ENCODE measurements at regions not wholly inside any gene's neighbourhood (a gene's known extent, or its start where the extent isn't known, plus 50 kb on each side); places are given as distances from the start of the nearest gene placed in this dataset.

GRCh38 chr12:72774023-72774422, 501.9 kb downstream of the TRHDE start:
- H3K9me3 Mint-ChIP-seq = no peaks in the 10 kb centered on the region; a peak in 1 of 5 replicates
- no peak for DNase-seq
- Histone ChIP-seq H4K20me1 (ENCODE audit: control insufficient read depth, insufficient read depth, insufficient read length) (no peaks in the 10 kb centered on the region), H4K8ac (replicated peaks; ENCODE audit: insufficient read length, low read depth, low read length) (no peak overlapping the region), H3K4ac (ENCODE audit: low read depth, low read length) (no peak overlapping the region), H3K4me1 (ENCODE audit: insufficient read depth, low read length) (no peaks in the 10 kb centered on the region), H3K18ac (ENCODE audit: insufficient read length, low read depth, low read length) (no peak overlapping the region), H3K4me2 (ENCODE audit: insufficient read depth, insufficient read length, low read length) (no peak overlapping the region), H2BK12ac (ENCODE audit: insufficient read length, low read depth, low read length) (no peak overlapping the region), H3K14ac (ENCODE audit: insufficient read depth, low read length) (no peak overlapping the region), H4K5ac (ENCODE audit: insufficient read length, low read depth, low read length) (no peak overlapping the region), H2BK20ac (ENCODE audit: low read depth, low read length, poor library complexity, severe bottlenecking) (no peak overlapping the region), H3K56ac (ENCODE audit: insufficient read length, low read depth, low read length) (no peak overlapping the region), H2BK15ac (ENCODE audit: low read depth, low read length) (no peak overlapping the region), H2BK5ac (ENCODE audit: insufficient read length, low read length) (no peak overlapping the region), H2AFZ (ENCODE audit: low read length) (no peak overlapping the region), H3K27ac (ENCODE audit: insufficient read length, low read depth, low read length) (no peak overlapping the region), H2BK120ac (ENCODE audit: low read depth, low read length, poor library complexity, severe bottlenecking) (no peak overlapping the region), H3K23me2 (ENCODE audit: insufficient read length, low read depth, low read length, poor library complexity, severe bottlenecking) (no peaks in the 10 kb centered on the region), H3K23ac (ENCODE audit: insufficient read length, low read depth, low read length) (no peak overlapping the region), H3K9me3 (ENCODE audit: control insufficient read depth, low read depth, low read length) (no peaks in the 10 kb centered on the region), H3T11ph (ENCODE audit: low read length) (no peak overlapping the region), H4K91ac (ENCODE audit: insufficient read length, low read depth, low read length) (no peak overlapping the region), H3K79me2 (ENCODE audit: insufficient read depth, low read length) (no peaks in the 10 kb centered on the region), H3K27me3 (ENCODE audit: insufficient read depth, low read length) (no peaks in the 10 kb centered on the region), H3K9ac (ENCODE audit: extremely low read depth, insufficient read length, low read length) (no peak overlapping the region), H2AK5ac (ENCODE audit: insufficient read length, low read length) (no peak overlapping the region), H3K79me1 (ENCODE audit: insufficient read depth, low read depth, low read length, poor library complexity, severe bottlenecking) (no peaks in the 10 kb centered on the region)
- H3K4me3 Mint-ChIP-seq = no peak overlapping the region
- TF ChIP-seq CTCF (conservative IDR thresholded peaks at IDR 0.05) = no peak
- no peaks in the 10 kb centered on the region for H3K4me1 Mint-ChIP-seq
- H3K27ac Mint-ChIP-seq = no peak overlapping the region; a peak in 1 of 7 replicates
- no peaks in the 10 kb centered on the region for H3K27me3 Mint-ChIP-seq (ENCODE audit: low read depth)
- H3K36me3 Mint-ChIP-seq (ENCODE audit: insufficient read depth in 1 of 3, low read depth in 3 of 3) = no peaks in the 10 kb centered on the region

Measured in H9 (cell line).